Liver (tissue), 8 donors: ENCODE measurements at regions not wholly inside any gene's neighbourhood (a gene's known extent, or its start where the extent isn't known, plus 50 kb on each side); places are given as distances from the start of the nearest gene placed in this dataset.

Source experiments
- DNase-seq: peaks from one replicate; pipeline ENCODE4 v3.0.0-alpha.2; 2017; ENCODE audit warnings: low spot score
- H3K27ac ChIP-seq, 2 donors: one replicate each; pipeline ENCODE4 v1.7.0; 2013; ENCODE audit warnings: inconsistent platforms in 2 of 2, low read length in 2 of 2, control low read depth in 1 of 2, low read depth in 1 of 2, mild to moderate bottlenecking in 1 of 2
- H3K27me3 ChIP-seq, 4 donors: one replicate each; pipeline versions ENCODE4 v1.6.1 to v1.7.0; 2013; ENCODE audit warnings: low read length in 3 of 4, inconsistent platforms in 1 of 4, mild to moderate bottlenecking in 1 of 4, moderate library complexity in 1 of 4; ENCODE audit not compliant: control insufficient read depth in 4 of 4, insufficient read depth in 4 of 4
- H3K36me3 ChIP-seq, 4 donors: one replicate each; pipeline versions ENCODE4 v1.6.1 to v1.7.0; 2013; ENCODE audit warnings: low read length in 3 of 4, mild to moderate bottlenecking in 3 of 4, low read depth in 1 of 4, moderate library complexity in 1 of 4; ENCODE audit not compliant: control insufficient read depth in 4 of 4, insufficient read depth in 3 of 4
- H3K4me1 ChIP-seq, 4 donors: one replicate each; pipeline versions ENCODE4 v1.6.1 to v1.7.0; 2013; ENCODE audit warnings: low read length in 3 of 4, mild to moderate bottlenecking in 3 of 4, moderate library complexity in 1 of 4; ENCODE audit not compliant: control insufficient read depth in 4 of 4, insufficient read depth in 4 of 4
- H3K4me3 ChIP-seq, 3 donors: one replicate each; pipeline versions ENCODE4 v1.6.1 to v1.7.0; 2013; ENCODE audit warnings: low read length in 3 of 3, control low read depth in 1 of 3, low read depth in 1 of 3, mild to moderate bottlenecking in 1 of 3
- H3K9ac ChIP-seq, 2 donors: one replicate each; pipeline ENCODE4 v1.7.0; 2013; ENCODE audit warnings: low read length in 2 of 2, mild to moderate bottlenecking in 2 of 2, moderate library complexity in 2 of 2, control low read depth in 1 of 2, low read depth in 1 of 2
- H3K9me3 ChIP-seq, 4 donors: one replicate each; pipeline versions ENCODE4 v1.6.1 to v1.7.0; 2013; ENCODE audit warnings: low read length in 3 of 4; ENCODE audit not compliant: control insufficient read depth in 4 of 4
- EGR1 ChIP-seq, 2 donors: IDR thresholded peaks; 2 replicates each; pipeline ENCODE4 v1.6.1; 2016 to 2018; ENCODE audit warnings: antibody characterized with exemption in 2 of 2, low read depth in 2 of 2
- FOXA1 ChIP-seq: IDR thresholded peaks from 2 replicates; pipeline ENCODE4 v1.6.1; 2016; ENCODE audit warnings: antibody characterized with exemption
- FOXA2 ChIP-seq: IDR thresholded peaks from 2 replicates; pipeline ENCODE4 v1.6.1; 2016; ENCODE audit warnings: antibody characterized with exemption
- HNF4A ChIP-seq, 2 donors: conservative IDR thresholded peaks; 2 replicates each; pipeline ENCODE4 v1.6.1; 2016; ENCODE audit warnings: antibody characterized with exemption in 2 of 2, mild to moderate bottlenecking in 2 of 2
- HNF4G ChIP-seq: IDR thresholded peaks from 2 replicates; pipeline ENCODE4 v1.6.1; 2016; ENCODE audit warnings: antibody characterized with exemption
- JUND ChIP-seq, 2 donors: IDR thresholded peaks; 2 replicates each; pipeline ENCODE4 v1.6.1; 2016; ENCODE audit warnings: antibody characterized with exemption in 2 of 2
- NR2F2 ChIP-seq: IDR thresholded peaks from 2 replicates; pipeline ENCODE4 v1.6.1; 2016; ENCODE audit warnings: antibody characterized with exemption
- RAD21 ChIP-seq, 2 donors: IDR thresholded peaks; 2 replicates each; pipeline ENCODE4 v1.6.1; 2016; ENCODE audit warnings: antibody characterized with exemption in 2 of 2, mild to moderate bottlenecking in 2 of 2
- SP1 ChIP-seq: IDR thresholded peaks from 2 replicates; pipeline ENCODE4 v1.6.1; 2018; ENCODE audit warnings: antibody characterized with exemption, mild to moderate bottlenecking
- TAF1 ChIP-seq: conservative IDR thresholded peaks from 2 replicates; pipeline ENCODE4 v1.6.1; 2016; ENCODE audit warnings: antibody characterized with exemption, mild to moderate bottlenecking
- YY1 ChIP-seq: IDR thresholded peaks from 2 replicates; pipeline ENCODE4 v1.6.1; 2016; ENCODE audit warnings: antibody characterized with exemption, mild to moderate bottlenecking
- WGBS: extraction: QIAGEN DNeasy Blood & Tissue Kit; methylation state at CpG from one replicate; pipeline ENCODE4 v1.1.7; 2013; 5-methylcytosine and 5-hydroxymethylcytosine counted together
- TF ChIP-seq, protein P1 (sequence below): fragments of 150-350 bp; IDR thresholded peaks from 2 replicates; pipeline ENCODE4 v1.5.1; 2017; ENCODE audit warnings: improper control_type of control experiment, low read depth, low read length; ENCODE audit not compliant: missing input control
- TF ChIP-seq, protein P2 (sequence below): IDR thresholded peaks from 2 replicates; pipeline ENCODE4 v1.6.1; 2016; ENCODE audit warnings: antibody characterized with exemption
- TF ChIP-seq, protein P3 (sequence below): IDR thresholded peaks from 2 replicates; pipeline ENCODE4 v1.6.1; 2016; ENCODE audit warnings: antibody characterized with exemption
- TF ChIP-seq, protein P4 (sequence below): IDR thresholded peaks from 2 replicates; pipeline ENCODE4 v1.6.1; 2016; ENCODE audit warnings: antibody characterized with exemption, mild to moderate bottlenecking
- TF ChIP-seq, protein P5 (sequence below): IDR thresholded peaks from 2 replicates; pipeline ENCODE4 v1.6.1; 2016; ENCODE audit warnings: antibody characterized with exemption
- donor health status: healthy.
- donor health status: healthy.
- donor health status: healthy.
- donor health status: healthy.
- donor health status: healthy.

DNA sequence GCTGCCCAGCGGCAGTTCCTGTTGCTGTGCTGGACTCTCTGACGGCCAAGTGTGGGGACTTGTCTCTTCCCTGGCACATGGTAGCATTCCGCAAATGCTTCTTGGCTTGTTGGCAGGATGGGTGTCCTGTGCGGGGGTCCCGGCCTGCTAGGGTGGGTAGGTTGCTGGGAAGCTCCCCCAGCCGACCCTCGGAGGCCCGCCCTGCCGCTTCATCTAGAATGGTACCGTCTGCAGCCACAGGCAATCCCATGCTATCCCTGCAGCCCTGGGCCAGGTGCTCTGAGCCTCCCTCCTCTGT, 78.3 kb upstream of the LHX1 start:
- Histone ChIP-seq H3K9ac (no peak overlapping the region), H3K27me3 (peaks cover 0 to 4% (median 2%) of the 10 kb centered on the region in 4 donors), H3K4me3 (no peak overlapping the region), H3K9me3 (no peaks in the 10 kb centered on the region), H3K36me3 (no peaks in the 10 kb centered on the region), H3K27ac (no peak overlapping the region), H3K4me1 (no peaks in the 10 kb centered on the region)
- no peak for DNase-seq
- no peak for TF ChIP-seq JUND (IDR thresholded peaks at IDR 0.05)
- TF ChIP-seq FOXA1, result no peak
- no peak for TF ChIP-seq HNF4G
- no peak for TF ChIP-seq FOXA2
- TF ChIP-seq YY1, result no peak
- TF ChIP-seq RAD21 (IDR thresholded peaks at IDR 0.05), result no peak
- TF ChIP-seq, protein P1, sequence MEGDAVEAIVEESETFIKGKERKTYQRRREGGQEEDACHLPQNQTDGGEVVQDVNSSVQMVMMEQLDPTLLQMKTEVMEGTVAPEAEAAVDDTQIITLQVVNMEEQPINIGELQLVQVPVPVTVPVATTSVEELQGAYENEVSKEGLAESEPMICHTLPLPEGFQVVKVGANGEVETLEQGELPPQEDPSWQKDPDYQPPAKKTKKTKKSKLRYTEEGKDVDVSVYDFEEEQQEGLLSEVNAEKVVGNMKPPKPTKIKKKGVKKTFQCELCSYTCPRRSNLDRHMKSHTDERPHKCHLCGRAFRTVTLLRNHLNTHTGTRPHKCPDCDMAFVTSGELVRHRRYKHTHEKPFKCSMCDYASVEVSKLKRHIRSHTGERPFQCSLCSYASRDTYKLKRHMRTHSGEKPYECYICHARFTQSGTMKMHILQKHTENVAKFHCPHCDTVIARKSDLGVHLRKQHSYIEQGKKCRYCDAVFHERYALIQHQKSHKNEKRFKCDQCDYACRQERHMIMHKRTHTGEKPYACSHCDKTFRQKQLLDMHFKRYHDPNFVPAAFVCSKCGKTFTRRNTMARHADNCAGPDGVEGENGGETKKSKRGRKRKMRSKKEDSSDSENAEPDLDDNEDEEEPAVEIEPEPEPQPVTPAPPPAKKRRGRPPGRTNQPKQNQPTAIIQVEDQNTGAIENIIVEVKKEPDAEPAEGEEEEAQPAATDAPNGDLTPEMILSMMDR, result no peak
- no peak for TF ChIP-seq EGR1 (IDR thresholded peaks at IDR 0.05; ENCODE audit: low read depth in 2 of 2)
- TF ChIP-seq, protein P2, sequence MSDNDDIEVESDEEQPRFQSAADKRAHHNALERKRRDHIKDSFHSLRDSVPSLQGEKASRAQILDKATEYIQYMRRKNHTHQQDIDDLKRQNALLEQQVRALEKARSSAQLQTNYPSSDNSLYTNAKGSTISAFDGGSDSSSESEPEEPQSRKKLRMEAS, result no peak
- no peak for TF ChIP-seq TAF1
- TF ChIP-seq SP1, result no peak
- TF ChIP-seq, protein P3, sequence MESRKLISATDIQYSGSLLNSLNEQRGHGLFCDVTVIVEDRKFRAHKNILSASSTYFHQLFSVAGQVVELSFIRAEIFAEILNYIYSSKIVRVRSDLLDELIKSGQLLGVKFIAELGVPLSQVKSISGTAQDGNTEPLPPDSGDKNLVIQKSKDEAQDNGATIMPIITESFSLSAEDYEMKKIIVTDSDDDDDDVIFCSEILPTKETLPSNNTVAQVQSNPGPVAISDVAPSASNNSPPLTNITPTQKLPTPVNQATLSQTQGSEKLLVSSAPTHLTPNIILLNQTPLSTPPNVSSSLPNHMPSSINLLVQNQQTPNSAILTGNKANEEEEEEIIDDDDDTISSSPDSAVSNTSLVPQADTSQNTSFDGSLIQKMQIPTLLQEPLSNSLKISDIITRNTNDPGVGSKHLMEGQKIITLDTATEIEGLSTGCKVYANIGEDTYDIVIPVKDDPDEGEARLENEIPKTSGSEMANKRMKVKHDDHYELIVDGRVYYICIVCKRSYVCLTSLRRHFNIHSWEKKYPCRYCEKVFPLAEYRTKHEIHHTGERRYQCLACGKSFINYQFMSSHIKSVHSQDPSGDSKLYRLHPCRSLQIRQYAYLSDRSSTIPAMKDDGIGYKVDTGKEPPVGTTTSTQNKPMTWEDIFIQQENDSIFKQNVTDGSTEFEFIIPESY, result no peak
- 90% methylated on average over 10 of the region's 10 CpGs for WGBS

DNA sequence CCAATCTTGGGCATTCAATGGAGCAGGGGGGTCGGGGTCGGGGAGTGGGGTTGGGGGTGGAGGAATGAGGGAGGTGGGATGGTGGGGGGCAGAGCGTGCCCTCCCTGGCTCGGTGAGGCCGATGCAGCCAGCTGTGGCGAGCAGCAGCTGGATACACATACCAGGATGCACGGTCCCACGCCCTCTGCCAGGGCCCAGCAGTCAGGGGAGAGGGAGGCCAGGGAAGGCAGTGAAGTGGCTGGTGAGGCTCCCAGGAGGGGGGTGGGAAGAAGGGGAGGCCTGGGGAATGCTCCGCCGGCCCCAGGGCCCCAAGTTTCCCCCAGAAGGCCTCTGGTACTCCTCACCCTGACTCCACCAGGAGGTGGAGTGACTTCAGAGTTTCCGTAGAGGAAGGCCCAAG, 77.6 kb upstream of the LHX1 start:
- H3K9ac ChIP-seq, result no peak overlapping the region
- no peak for DNase-seq
- no peaks in the 10 kb centered on the region for H3K4me1 ChIP-seq
- TF ChIP-seq, protein P4, sequence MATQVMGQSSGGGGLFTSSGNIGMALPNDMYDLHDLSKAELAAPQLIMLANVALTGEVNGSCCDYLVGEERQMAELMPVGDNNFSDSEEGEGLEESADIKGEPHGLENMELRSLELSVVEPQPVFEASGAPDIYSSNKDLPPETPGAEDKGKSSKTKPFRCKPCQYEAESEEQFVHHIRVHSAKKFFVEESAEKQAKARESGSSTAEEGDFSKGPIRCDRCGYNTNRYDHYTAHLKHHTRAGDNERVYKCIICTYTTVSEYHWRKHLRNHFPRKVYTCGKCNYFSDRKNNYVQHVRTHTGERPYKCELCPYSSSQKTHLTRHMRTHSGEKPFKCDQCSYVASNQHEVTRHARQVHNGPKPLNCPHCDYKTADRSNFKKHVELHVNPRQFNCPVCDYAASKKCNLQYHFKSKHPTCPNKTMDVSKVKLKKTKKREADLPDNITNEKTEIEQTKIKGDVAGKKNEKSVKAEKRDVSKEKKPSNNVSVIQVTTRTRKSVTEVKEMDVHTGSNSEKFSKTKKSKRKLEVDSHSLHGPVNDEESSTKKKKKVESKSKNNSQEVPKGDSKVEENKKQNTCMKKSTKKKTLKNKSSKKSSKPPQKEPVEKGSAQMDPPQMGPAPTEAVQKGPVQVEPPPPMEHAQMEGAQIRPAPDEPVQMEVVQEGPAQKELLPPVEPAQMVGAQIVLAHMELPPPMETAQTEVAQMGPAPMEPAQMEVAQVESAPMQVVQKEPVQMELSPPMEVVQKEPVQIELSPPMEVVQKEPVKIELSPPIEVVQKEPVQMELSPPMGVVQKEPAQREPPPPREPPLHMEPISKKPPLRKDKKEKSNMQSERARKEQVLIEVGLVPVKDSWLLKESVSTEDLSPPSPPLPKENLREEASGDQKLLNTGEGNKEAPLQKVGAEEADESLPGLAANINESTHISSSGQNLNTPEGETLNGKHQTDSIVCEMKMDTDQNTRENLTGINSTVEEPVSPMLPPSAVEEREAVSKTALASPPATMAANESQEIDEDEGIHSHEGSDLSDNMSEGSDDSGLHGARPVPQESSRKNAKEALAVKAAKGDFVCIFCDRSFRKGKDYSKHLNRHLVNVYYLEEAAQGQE, result no peak
- no peak for TF ChIP-seq FOXA1
- no peak for TF ChIP-seq HNF4A (conservative IDR thresholded peaks at IDR 0.05)
- TF ChIP-seq, protein P2, result no peak
- no peak for TF ChIP-seq NR2F2
- TF ChIP-seq HNF4G, result no peak
- no peak for TF ChIP-seq FOXA2
- TF ChIP-seq EGR1 (IDR thresholded peaks at IDR 0.05; ENCODE audit: low read depth in 2 of 2), result no peak
- TF ChIP-seq RAD21 (IDR thresholded peaks at IDR 0.05), result no peak
- TF ChIP-seq, protein P5, sequence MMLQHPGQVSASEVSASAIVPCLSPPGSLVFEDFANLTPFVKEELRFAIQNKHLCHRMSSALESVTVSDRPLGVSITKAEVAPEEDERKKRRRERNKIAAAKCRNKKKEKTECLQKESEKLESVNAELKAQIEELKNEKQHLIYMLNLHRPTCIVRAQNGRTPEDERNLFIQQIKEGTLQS, result no peak
- TF ChIP-seq JUND (IDR thresholded peaks at IDR 0.05), result no peak
- TF ChIP-seq, protein P1, result no peak
- H3K9me3 ChIP-seq, result no peaks in the 10 kb centered on the region
- H3K27me3 ChIP-seq, result peaks cover 0 to 4% (median 2%) of the 10 kb centered on the region in 4 donors
- H3K4me3 ChIP-seq, result no peak overlapping the region
- no peaks in the 10 kb centered on the region for H3K36me3 ChIP-seq
- WGBS, result 77% methylated on average over 11 of the region's 11 CpGs
- no peak overlapping the region for H3K27ac ChIP-seq
